ENCODE measurements at regions not wholly inside any gene's neighbourhood (a gene's known extent, or its start where the extent isn't known, plus 50 kb on each side); places are given as distances from the start of the nearest gene placed in this dataset.

- DNase-seq (ENCODE audit: low spot score), result no peak
Observed at GRCh38 chr10:21097926-21098355, 200.8 kb upstream of the NEBL start.

DNA sequence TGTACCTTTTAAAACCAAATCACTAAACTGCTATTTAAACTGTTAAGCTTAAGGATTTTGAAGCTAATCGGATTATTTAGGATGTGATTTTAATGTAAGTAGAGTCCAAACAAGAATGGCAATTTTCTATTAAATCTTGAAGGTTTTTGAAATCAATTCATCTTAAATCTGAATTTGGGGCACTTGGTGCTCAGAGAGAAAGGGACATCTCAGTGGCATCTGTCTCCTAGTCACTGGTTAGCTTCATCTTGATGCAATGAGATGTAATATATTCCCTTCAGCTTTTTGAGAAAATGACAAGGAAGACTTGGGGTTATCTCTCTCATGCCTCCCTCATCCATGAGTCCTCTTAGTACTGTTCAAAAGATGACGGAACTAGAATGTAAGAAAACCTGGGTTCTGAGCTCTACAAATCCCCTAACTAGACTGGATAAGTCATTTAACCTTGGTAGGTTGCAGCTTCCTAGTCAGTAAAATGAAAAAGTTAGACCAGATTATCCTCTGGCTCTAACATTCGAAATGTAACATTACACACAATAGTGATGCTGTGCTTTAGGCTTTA lies 198.5 kb upstream of the NEBL start:
- no peak for DNase-seq (ENCODE audit: low spot score)

DNA sequence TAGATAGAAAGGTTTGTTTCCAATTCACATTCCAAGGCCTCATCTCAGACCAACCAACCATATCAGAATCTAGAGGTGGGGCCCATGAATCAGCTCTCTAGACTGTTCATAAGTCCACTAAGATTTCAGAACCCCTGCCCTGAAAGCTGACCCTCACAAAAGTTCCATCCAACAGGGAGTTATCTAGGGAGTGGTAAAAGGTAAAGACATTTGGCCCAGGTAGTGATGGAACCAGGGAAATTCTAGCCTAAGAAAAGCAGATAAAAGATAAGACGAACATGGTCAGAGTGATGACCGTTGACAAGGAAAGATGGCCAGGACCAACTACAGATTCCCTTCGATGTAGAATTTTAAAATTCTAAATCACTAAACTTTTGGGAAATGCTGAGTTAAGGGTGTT lies 198.0 kb upstream of the NEBL start:
- DNase-seq (ENCODE audit: low spot score), result no peak

DNA sequence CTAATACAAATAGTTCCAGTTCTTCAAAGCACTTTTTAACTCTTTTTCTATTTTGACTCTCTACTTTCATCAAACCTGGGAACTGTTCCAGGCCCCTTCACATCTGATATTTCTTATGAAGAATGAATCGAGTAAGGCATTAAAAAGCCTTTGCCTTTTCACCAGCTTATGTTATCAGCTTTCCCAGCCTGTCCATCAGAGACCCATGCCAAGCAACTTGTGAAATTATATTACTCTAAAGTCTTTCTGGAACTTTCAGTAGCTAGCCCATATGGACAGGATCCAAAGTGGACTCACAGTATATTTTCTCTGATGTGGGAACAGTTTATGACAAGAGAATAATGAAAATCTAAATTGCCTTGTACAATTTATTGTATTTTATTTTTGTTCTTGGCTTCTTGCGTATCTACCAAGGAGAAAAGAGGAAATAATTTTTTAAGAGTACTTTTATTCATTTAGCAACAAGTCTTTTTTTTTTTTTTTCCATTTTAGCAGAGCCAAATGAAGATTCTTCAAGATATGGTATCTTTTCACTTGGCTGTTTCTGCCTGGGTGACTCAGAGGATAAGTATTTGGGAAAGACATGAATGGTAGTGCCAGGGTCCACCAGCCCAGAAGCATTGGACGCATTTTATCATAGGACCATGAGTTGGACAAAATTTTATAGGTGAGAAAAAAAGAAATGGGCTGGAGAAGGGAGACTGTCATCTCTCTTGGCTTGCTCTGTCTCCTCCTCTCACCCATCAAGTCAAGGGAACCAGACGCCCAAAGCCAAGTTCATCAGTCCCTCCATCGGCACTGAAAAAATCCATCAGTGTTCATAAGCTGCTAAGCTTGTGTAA lies 195.8 kb upstream of the NEBL start:
- DNase-seq (ENCODE audit: low spot score), result no peak

DNA sequence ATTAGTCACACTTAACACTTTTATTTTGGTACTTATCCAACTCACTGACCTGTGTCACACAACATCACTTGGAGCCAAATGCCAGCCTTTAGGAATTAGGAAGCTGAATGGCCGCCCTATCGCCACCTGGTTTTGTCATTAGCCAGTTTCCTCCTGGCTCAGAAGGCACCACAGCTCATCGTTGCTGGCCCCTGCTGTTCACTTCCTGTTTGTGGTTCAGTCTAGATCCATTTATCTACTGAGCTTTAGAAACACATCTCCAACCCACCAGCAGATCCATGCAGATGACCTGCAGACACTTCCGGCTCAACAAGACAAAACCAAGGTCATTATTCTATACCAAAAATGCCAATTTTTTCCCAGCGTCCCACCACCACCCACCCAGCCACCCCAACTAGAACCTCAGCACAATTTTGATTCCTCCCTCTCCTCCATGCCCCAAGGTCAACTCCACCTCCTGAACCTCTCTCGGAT lies 193.5 kb upstream of the NEBL start:
- DNase-seq (ENCODE audit: low spot score), result no peak

- no peak for DNase-seq (ENCODE audit: low spot score)
Observed at GRCh38 chr10:21087476-21087875, 190.4 kb upstream of the NEBL start.

- DNase-seq (ENCODE audit: low spot score), result no peak
Observed at GRCh38 chr10:21084700-21085099, 187.6 kb upstream of the NEBL start.

DNA sequence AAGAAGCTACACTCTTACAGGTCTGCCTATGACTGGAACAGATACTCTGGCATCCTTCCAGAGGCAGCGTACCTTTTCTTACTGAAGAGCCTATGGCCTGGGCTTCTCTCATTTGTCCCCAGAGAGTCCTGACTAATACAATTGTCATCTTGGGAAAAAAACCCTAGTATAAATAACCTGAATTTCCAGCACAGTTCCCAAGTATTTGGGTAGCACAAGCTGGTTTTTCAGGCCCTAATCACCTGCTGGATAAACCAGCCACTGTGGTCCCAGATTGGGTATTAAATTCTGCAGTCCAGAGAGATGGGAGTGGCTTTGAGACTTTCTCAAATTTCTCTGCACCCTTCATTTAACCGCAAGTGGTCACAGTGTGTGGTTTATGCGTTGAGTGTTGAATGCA lies 186.8 kb upstream of the NEBL start:
- DNase-seq (ENCODE audit: low spot score), result no peak

DNA sequence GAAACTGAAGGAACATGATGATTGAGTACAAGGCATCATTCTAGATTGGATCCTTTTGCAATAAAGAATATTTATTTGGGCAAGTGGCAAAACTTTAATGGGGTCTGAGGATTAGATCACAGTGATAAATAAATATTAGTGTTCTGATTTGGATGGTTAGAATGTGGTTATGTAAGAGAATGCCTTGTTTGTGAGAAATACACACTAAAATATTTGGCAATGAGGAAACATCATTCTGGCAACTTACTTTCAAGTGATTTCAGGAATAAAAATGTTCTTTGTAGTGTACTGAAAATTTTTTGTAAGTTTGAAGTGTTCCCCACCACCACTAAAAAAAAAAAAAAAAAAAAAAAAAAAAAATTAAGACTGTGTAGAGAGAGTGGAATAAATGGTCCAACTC lies 185.1 kb upstream of the NEBL start:
- no peak for DNase-seq (ENCODE audit: low spot score)

GRCh38 chr10:21080261-21080660 lies 183.2 kb upstream of the NEBL start:
- no peak for DNase-seq (ENCODE audit: low spot score)

DNA sequence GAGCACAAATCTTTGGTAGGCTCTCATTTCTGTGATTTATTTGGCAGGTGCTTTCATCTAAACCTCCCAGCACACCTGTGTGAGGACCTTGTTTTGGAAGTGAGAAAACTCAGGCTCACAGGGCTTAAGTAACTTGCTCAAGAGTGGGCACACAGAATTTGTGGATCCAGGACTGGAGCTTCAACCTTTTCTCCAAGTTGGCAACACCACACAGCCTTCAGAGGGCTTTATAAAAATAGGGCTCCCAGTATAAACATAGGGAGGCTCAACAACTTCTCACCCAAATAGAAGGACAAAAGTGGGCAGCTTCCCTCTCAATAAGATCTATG lies 182.2 kb upstream of the NEBL start:
- no peak for DNase-seq (ENCODE audit: low spot score)

DNA sequence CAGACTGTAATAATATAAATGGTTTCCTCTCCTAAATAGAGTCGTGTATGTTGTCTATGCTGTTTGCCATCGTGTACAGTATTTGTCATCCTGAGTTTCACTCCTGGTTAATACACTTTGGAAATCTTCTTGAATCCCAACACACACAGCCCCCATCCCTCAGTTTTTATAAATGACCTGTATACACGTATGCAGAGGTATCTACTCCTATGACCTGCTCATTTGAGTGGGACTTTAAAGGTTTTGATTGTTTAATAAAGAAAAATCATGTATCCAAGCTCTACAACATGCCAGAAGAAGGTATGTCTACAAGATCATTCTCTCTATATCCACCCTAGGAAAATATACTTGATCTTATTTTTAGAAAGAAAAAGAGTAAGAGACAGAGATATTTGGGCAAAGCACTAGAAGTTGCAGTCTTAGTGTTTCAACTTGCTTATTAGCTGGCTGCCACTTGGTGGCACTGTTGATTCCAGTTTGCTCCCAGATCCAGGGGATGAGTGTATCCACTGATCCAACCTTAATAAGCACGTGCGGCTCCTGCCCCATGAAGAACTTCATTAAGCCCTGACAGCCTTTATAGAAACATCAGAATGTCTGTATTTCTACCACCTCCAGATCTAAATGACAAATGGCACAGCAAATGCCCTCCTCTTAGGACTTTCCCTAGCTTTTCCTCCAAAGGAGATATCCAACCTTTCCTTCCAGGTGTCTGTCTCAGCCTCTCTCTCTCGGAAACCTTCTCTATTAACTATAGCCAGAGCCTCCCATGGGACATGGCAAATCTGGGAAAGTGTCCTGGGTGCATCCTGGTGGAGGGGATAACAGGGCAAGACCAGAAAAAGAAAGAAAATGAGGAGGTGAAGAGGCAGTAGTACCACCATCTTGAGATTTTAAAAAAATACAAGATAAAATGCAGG lies 181.6 kb upstream of the NEBL start:
- peak; percentile 69 for DNase-seq (ENCODE audit: low spot score)

DNA sequence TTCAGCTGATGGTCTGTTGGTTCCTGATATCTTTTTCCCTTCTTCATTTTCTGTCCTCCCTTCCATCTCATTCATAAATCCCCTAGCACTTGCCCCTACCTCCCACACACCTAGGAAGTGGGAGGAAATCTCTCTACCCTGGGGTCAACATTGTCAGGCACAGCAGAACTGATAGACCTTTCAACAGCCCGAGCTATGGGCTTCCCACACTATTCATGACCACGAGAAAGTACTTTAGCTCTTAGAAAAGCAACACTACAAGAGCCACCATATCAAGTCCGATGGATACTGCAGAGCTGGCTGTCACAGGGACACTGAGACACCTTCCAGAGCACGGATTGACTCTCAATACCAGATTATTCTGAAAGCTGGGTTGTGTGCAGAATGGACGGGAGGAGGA lies 180.6 kb upstream of the NEBL start:
- no peak for DNase-seq (ENCODE audit: low spot score)

GRCh38 chr10:21076381-21076780 lies 179.3 kb upstream of the NEBL start:
- DNase-seq (ENCODE audit: low spot score), result no peak

DNA sequence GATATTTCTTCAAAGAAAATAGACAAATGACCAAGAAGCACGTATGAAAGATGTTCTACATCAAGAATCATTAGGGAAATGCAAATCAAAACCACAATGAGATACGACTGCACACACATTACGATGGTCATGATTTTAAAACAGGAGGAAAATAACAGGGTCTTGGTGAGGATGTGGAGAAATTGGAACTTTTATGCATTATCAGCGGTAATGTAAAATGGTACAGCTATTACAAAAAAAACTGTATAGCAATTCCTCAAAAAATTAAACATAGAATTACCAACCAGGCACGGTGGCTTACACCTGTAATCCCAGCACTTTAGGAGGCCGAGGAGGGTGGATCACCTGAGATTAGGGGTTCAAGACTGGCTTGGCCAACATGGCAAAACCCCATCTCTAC lies 178.8 kb upstream of the NEBL start:
- no peak for DNase-seq (ENCODE audit: low spot score)

DNA sequence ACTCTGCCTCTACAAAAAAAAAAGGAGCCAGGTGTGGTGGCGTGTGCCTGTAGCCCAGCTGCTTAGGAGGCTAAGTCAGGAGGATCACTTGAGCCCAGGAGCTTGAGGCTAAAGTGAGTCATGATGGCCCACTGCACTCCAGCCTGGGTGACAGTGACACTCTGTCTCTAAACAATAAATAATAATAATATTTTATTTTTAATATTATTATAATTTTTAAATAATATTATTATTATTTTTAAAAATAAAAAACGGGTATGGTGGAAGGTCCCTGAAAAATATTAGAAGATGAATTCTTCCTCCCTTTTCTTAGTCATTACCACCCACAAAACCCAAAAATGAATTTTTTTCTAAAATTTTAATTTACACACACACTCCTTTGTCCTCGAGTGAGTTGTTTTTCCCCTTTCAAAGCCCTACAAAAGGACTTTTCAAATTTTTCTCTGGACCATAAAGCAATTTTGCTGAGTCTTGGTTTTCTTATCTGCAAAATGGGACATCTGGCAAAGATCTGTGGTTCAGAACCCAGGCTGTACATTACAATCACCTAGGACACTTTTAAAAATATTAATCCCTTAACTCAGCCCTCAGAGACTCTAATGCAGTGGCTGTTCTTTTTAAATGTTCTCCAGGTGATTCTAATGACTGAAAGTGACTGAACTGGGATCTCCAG lies 174.0 kb upstream of the NEBL start:
- DNase-seq (ENCODE audit: low spot score), result no peak

- DNase-seq (ENCODE audit: low spot score), result peak; percentile 45
Observed at GRCh38 chr10:21069929-21070700, 173.0 kb upstream of the NEBL start.

- no peak for DNase-seq (ENCODE audit: low spot score)
Observed at GRCh38 chr10:21069278-21069677, 172.2 kb upstream of the NEBL start.

DNA sequence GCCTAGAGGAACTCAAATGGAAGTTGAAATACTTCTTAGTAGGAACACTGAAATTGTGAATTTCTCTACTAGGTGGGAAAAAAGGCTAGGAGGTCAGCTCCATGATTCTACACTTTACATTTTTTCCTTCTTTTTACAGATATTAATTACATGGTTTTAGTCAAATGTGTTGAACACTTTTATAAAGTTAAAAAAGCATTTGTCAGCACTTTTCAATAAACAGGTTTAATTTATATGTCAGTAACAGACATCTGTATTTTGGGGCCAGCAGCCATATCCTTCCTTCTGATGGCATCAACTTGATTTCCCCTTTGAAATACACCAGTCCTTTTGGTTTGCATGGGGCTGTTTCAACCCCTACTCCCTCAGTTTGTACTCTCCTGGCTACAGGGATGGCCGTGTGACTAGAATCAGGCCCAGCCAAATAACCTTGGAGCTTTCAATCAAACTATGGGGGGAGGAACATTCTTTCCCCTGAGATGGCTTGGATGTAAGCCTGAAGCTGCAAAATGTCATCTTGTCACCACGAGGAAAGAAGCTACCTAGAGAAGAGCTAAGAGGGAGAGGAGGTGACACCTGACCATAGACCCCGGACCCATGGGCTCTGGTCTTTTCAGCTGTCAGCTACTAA lies 171.0 kb upstream of the NEBL start:
- DNase-seq (ENCODE audit: low spot score), result peak; percentile 59

DNA sequence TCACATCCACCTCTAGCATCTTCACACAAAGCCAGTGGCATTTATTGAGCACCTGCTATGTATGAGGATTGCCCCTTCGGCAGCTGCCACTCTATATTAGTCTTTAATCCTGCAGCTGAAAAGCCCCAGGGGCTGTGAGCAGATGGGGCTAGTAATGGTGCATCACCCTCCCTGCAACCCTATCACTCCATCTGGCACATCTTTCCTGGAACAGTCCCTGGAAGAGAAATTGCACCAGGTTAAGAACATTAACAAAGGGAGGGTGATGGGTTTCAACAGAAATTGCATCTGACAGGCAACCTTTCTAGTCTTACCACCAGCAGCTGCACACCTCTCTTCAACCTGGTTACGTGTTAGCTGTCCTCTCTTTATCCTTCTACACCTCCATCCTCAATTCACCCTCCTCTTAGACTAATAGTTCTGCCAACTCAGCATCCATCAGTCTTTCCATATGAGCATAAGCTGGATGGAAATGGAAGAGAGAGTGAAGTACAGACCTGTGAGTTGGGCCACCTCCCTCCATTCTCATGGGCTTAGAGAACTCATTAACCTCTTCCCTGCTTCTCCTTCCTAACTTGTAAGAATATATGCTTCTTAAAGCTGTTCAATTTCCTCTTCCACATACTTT lies 168.6 kb upstream of the NEBL start:
- peak; percentile 95 for DNase-seq (ENCODE audit: low spot score)

All from SK-N-DZ (cell line).